Endothelial cell of umbilical vein (primary cell): ENCODE measurements at regions not wholly inside any gene's neighbourhood (a gene's known extent, or its start where the extent isn't known, plus 50 kb on each side); places are given as distances from the start of the nearest gene placed in this dataset.

Source experiments
- EZH2 ChIP-seq: IDR thresholded peaks from 2 replicates; pipeline ENCODE4 v1.6.1; 2012; ENCODE audit warnings: borderline replicate concordance, low read depth, mild to moderate bottlenecking, moderate library complexity, low read length, inconsistent platforms; ENCODE audit not compliant: severe bottlenecking
- FOS ChIP-seq: IDR thresholded peaks from 2 replicates; pipeline ENCODE4 v1.6.1; 2011; ENCODE audit warnings: mild to moderate bottlenecking, low read length, moderate library complexity, borderline replicate concordance; ENCODE audit not compliant: insufficient read depth
- MYC ChIP-seq: IDR thresholded peaks from one replicate; pipeline ENCODE4 v1.6.1; 2011; ENCODE audit warnings: mild to moderate bottlenecking, low read depth, low read length
- POLR2A ChIP-seq: IDR thresholded peaks from 2 replicates; pipeline ENCODE4 v1.6.1; 2012; ENCODE audit warnings: low read depth, mild to moderate bottlenecking, control low read depth, low read length
- TF ChIP-seq, protein P1 (sequence below), 2 donors: IDR thresholded peaks; 1 replicate in 1 of 2; 2 replicates in 1 of 2; pipeline ENCODE4 v1.5.1; 2011; ENCODE audit warnings: low read length in 2 of 2, mild to moderate bottlenecking in 2 of 2, moderate library complexity in 2 of 2, control low read depth in 1 of 2, inconsistent platforms in 1 of 2, low read depth in 1 of 2; ENCODE audit not compliant: insufficient read depth in 1 of 2; ENCODE audit errors: extremely low read depth in 1 of 2
- TF ChIP-seq, protein P2 (sequence below): IDR thresholded peaks from 2 replicates; pipeline ENCODE4 v1.6.1; 2011; ENCODE audit not compliant: insufficient read depth, insufficient read length

DNA sequence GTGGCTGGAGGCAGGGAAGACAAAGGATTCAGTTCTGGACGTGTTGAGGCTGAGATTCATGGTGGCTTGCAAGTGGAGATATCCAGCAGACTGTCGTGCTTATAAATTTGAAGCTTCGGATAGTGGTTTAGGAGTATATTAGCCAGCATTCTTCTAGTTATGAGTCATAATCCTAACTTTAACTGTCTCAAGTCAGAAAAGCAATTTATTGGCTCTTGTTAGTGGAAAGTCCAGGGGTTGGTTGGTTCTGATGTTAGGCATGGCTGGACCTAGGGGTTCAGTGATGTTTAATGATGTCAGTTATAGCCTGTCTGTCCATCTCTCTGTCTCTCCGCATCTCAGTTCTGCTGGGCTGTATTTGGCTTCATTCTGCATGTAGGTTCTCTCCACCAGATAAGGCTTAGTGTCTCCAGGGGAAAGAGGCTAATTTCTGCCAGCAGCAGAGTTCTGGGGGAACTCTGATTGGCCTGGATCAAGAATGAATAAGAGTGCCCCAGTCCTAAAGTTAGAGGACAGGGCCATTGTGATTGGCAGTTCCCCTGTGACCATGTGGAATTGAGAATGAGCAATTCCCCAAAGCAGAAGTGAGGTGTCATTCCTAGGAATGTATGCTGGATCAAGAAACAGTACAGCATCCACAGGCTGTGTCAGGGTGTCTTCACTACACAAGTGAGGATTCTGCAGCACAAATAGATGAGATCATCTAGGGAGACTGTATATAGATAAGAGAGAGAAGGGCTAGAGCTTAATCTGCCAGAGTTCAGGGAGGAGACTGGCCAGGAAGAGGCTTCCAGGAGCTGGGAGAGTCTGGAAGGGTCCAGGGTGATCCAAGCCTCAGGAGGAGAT is 72.9 kb upstream of the SHB start:
- TF ChIP-seq, protein P1, sequence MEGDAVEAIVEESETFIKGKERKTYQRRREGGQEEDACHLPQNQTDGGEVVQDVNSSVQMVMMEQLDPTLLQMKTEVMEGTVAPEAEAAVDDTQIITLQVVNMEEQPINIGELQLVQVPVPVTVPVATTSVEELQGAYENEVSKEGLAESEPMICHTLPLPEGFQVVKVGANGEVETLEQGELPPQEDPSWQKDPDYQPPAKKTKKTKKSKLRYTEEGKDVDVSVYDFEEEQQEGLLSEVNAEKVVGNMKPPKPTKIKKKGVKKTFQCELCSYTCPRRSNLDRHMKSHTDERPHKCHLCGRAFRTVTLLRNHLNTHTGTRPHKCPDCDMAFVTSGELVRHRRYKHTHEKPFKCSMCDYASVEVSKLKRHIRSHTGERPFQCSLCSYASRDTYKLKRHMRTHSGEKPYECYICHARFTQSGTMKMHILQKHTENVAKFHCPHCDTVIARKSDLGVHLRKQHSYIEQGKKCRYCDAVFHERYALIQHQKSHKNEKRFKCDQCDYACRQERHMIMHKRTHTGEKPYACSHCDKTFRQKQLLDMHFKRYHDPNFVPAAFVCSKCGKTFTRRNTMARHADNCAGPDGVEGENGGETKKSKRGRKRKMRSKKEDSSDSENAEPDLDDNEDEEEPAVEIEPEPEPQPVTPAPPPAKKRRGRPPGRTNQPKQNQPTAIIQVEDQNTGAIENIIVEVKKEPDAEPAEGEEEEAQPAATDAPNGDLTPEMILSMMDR (IDR thresholded peaks at IDR 0.05; ENCODE audit: extremely low read depth in 1 of 2, insufficient read depth in 1 of 2, low read depth in 1 of 2, low read length in 2 of 2), result no peak
- TF ChIP-seq POLR2A (no peak), MYC (no peak), EZH2 (no peak), FOS (peak; percentile 30)
- TF ChIP-seq, protein P2, sequence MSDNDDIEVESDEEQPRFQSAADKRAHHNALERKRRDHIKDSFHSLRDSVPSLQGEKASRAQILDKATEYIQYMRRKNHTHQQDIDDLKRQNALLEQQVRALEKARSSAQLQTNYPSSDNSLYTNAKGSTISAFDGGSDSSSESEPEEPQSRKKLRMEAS, result no peak
